ENCODE measurements at regions not wholly inside any gene's neighbourhood (a gene's known extent, or its start where the extent isn't known, plus 50 kb on each side); places are given as distances from the start of the nearest gene placed in this dataset.

DNA sequence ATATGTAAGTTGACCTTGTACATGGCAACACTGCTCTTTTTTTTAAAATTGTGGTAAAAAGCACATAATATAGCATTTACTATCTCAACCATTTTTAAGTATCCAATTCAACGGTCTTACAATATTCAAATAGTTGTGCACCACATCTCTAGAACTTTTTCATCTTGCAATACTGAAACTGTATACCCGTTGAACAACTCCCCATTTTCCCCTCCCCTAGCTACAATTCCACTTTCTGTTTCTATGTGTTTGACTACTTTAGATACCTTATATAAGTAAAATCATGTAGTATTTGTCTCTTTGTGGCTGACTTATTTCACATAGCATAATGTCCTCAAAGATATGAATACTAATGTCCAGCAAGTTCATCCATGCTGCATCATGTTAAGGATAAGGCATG lies 452.1 kb downstream of the TXNL1 start:
- CTCF ChIA-PET: no interaction called here
- Histone ChIP-seq H3K27ac (ENCODE audit: low read length) (no peak overlapping the region), H3K4me3 (ENCODE audit: low read depth in 2 of 2, low read length in 2 of 2) (no peak overlapping the region), H3K4me1 (ENCODE audit: control insufficient read depth, insufficient read depth, low read length) (no peaks in the 10 kb centered on the region), H3K36me3 (ENCODE audit: control insufficient read depth, insufficient read depth, low read length) (no peaks in the 10 kb centered on the region), H3K27me3 (ENCODE audit: control insufficient read depth, insufficient read depth, low read length) (no peaks in the 10 kb centered on the region), H3K9me3 (ENCODE audit: control insufficient read depth, insufficient read depth, low read depth, low read length) (no peaks in the 10 kb centered on the region)
- POLR2A ChIA-PET: no interaction called here
- in situ Hi-C loops (cut with HindIII; ENCODE audit: low pct_unique_long_range_greater_than_20kb, low sequenced_read_pairs): no loop called here
- DNase-seq (ENCODE audit: low read depth, low spot score) (no peak), ATAC-seq (no peak)
- TF ChIP-seq, protein P1, sequence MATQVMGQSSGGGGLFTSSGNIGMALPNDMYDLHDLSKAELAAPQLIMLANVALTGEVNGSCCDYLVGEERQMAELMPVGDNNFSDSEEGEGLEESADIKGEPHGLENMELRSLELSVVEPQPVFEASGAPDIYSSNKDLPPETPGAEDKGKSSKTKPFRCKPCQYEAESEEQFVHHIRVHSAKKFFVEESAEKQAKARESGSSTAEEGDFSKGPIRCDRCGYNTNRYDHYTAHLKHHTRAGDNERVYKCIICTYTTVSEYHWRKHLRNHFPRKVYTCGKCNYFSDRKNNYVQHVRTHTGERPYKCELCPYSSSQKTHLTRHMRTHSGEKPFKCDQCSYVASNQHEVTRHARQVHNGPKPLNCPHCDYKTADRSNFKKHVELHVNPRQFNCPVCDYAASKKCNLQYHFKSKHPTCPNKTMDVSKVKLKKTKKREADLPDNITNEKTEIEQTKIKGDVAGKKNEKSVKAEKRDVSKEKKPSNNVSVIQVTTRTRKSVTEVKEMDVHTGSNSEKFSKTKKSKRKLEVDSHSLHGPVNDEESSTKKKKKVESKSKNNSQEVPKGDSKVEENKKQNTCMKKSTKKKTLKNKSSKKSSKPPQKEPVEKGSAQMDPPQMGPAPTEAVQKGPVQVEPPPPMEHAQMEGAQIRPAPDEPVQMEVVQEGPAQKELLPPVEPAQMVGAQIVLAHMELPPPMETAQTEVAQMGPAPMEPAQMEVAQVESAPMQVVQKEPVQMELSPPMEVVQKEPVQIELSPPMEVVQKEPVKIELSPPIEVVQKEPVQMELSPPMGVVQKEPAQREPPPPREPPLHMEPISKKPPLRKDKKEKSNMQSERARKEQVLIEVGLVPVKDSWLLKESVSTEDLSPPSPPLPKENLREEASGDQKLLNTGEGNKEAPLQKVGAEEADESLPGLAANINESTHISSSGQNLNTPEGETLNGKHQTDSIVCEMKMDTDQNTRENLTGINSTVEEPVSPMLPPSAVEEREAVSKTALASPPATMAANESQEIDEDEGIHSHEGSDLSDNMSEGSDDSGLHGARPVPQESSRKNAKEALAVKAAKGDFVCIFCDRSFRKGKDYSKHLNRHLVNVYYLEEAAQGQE (IDR thresholded peaks at IDR 0.05; ENCODE audit: insufficient read depth in 1 of 2, low read depth in 2 of 2, low read length in 1 of 2): no peak
- TF ChIP-seq, protein P2, sequence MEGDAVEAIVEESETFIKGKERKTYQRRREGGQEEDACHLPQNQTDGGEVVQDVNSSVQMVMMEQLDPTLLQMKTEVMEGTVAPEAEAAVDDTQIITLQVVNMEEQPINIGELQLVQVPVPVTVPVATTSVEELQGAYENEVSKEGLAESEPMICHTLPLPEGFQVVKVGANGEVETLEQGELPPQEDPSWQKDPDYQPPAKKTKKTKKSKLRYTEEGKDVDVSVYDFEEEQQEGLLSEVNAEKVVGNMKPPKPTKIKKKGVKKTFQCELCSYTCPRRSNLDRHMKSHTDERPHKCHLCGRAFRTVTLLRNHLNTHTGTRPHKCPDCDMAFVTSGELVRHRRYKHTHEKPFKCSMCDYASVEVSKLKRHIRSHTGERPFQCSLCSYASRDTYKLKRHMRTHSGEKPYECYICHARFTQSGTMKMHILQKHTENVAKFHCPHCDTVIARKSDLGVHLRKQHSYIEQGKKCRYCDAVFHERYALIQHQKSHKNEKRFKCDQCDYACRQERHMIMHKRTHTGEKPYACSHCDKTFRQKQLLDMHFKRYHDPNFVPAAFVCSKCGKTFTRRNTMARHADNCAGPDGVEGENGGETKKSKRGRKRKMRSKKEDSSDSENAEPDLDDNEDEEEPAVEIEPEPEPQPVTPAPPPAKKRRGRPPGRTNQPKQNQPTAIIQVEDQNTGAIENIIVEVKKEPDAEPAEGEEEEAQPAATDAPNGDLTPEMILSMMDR (IDR thresholded peaks at IDR 0.05): no peak
- TF ChIP-seq SIN3A (IDR thresholded peaks at IDR 0.05; ENCODE audit: borderline replicate concordance, insufficient read depth, low read depth, low read length) (no peak), TCF7L2 (IDR thresholded peaks at IDR 0.05; ENCODE audit: low read depth, low read length) (no peak), POLR2AphosphoS5 (IDR thresholded peaks at IDR 0.05; ENCODE audit: low read depth, low read length) (no peak)
- intact Hi-C loops (cut with micrococcal nuclease; ENCODE audit: unreplicated experiment): no loop called here
- no TSS peak for BruUV-seq (replicated peaks)

DNA sequence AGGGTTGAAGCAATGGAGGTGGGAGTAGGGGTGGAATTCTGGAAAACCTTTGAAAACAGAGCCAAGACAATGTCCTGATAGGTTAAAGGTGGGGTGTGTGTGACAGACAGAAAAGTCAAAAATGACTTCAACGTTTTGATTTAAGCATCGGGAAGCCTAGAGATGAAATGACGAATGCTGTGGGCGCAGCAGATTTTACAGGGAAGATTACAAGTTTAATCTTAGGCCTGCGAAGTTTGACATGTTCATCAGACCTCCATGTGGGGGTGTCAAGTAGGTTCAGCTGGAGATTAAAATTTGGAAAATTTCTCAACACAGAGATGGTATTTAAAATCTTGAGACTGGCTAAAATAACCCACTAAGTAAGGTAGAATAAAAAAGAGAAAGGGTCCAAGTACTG lies 453.3 kb downstream of the TXNL1 start:
- ATAC-seq (no peak), DNase-seq (ENCODE audit: low read depth, low spot score) (no peak)
- no peak overlapping the region for H3K4me3 ChIP-seq (ENCODE audit: low read depth in 2 of 2, low read length in 2 of 2)
- intact Hi-C loops (cut with micrococcal nuclease; ENCODE audit: unreplicated experiment) (no loop called here), in situ Hi-C loops (cut with HindIII; ENCODE audit: low pct_unique_long_range_greater_than_20kb, low sequenced_read_pairs) (no loop called here)
- CTCF ChIA-PET: no interaction called here
- BruUV-seq (replicated peaks): no TSS peak
- no peaks in the 10 kb centered on the region for H3K27me3 ChIP-seq (ENCODE audit: control insufficient read depth, insufficient read depth, low read length)
- H3K36me3 ChIP-seq (ENCODE audit: control insufficient read depth, insufficient read depth, low read length): no peaks in the 10 kb centered on the region
- no peak overlapping the region for H3K27ac ChIP-seq (ENCODE audit: low read length)
- H3K9me3 ChIP-seq (ENCODE audit: control insufficient read depth, insufficient read depth, low read depth, low read length): no peaks in the 10 kb centered on the region
- TF ChIP-seq POLR2AphosphoS5 (IDR thresholded peaks at IDR 0.05; ENCODE audit: low read depth, low read length): no peak
- TF ChIP-seq, protein P1 (IDR thresholded peaks at IDR 0.05; ENCODE audit: insufficient read depth in 1 of 2, low read depth in 2 of 2, low read length in 1 of 2): no peak
- TF ChIP-seq TCF7L2 (IDR thresholded peaks at IDR 0.05; ENCODE audit: low read depth, low read length): no peak
- POLR2A ChIA-PET: no interaction called here
- no peaks in the 10 kb centered on the region for H3K4me1 ChIP-seq (ENCODE audit: control insufficient read depth, insufficient read depth, low read length)

Measured in Panc1 (cell line).